Left lobe of liver (tissue), 2 donors: ENCODE measurements at regions not wholly inside any gene's neighbourhood (a gene's known extent, or its start where the extent isn't known, plus 50 kb on each side); places are given as distances from the start of the nearest gene placed in this dataset.
"Not testable (repeated sequence)": the region's sequence is repeated elsewhere in the genome, so short reads cannot be mapped to it uniquely, and the experiment has no call there.

Experiments used
- ATAC-seq: fragments of 200-7000 bp; cut with Tn5 transposase; one replicate; pipeline ENCODE4 v1.9.1; 2020; ENCODE audit warnings: mild to moderate bottlenecking, moderate library complexity
- DNase-seq: peaks from one replicate; pipeline ENCODE4 v3.0.0-alpha.2; 2020; ENCODE audit warnings: low spot score
- donor health status: DM: no; HTN: no; CAD: no; lungs with moderate emphysema.
- donor health status: DM: no; HTN: yes; CAD: no.

DNA sequence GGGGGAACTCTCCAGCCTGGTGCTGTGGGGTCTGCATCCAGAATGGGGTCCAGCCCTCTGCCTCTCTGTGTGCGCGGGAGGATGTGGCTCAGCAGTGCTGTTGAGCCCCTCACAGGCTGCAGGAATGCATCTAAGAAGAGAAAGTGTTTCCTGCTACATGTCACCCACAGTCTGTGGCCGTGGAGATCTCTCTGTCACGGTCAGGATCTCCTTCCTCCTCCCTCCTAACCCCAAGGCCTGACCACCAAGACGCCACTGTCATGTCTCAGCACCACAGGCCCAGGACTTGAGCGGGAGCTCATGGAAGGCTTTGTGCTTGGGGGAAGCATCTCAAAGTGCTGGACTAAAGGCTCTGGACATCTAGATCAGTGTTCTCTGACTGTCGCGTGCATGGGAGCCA lies 90.1 kb downstream of the SREK1 start:
- ATAC-seq: no peak
- DNase-seq: no peak

DNA sequence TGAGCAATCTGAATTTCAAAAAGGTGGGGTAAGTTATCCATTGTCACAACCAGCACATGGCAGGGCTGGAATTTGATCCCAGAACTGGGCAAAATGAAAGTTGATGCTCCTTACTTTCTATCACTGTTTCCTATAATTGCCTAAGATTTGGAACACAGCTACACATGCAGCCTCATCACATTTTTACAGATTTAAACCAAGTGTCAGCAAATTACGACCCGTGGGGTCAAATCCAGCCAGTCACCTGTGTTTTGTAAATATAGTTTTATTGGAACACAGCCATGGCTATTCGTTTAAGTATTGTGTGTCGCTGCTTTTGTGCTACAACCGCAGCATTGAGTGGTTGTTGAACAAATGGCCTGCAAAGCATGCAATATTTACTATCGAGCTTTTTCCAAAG lies 94.3 kb downstream of the SREK1 start:
- DNase-seq (no peak), ATAC-seq (no peak)

DNA sequence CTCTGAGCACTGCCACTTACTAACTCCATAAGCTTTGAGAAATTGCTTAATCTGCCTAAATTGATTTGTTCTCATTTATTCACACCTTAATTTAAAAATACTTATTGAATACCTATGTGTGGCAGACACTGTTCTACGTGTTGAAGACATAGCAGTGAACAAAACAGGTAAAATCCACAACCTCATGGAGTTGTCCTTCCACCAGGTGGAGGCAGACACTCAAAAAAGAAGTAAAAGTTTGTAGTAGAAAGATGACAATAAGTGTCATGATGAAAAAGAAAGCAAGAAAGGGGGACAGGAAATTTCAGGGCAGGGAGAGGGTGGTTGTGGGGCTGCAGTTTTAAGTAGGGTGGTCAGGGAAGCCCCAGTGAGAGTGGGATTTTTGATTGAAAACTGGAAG lies 94.9 kb downstream of the SREK1 start:
- DNase-seq (no peak), ATAC-seq (no peak)

DNA sequence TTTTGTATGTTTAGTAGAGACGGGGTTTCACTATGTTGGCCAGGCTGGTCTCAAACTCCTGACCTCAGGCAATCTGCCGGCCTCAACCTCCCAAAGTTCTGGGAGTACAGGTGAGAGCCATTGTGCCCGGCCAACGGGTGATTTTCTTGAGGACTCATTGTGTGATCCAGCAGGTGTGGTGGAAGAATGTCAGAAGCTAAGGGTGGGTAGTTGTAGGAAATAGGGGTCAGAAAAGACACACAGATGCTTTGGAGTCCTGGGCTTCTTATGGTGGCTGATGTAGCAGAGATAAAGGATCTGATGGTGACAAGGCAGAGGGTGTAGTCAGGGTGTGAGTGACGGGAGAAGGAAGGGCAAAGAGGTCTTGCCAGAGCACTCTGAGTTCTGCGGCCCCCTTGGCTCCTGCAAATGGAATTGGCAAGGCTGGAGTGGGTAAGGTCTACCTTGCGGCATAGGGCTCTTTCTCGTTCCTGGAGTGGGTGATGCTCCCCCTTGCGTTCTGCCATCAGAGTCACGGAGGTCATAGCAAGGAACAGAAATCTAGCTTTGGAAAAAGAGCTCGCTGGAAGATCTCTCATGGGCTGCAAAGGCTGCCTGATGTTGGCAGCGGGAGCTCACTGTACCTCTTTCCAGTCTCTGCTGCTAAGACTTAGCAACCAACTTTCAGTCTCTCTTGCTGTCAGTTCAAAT lies 97.2 kb downstream of the SREK1 start:
- ATAC-seq (no peak), DNase-seq (no peak)

DNA sequence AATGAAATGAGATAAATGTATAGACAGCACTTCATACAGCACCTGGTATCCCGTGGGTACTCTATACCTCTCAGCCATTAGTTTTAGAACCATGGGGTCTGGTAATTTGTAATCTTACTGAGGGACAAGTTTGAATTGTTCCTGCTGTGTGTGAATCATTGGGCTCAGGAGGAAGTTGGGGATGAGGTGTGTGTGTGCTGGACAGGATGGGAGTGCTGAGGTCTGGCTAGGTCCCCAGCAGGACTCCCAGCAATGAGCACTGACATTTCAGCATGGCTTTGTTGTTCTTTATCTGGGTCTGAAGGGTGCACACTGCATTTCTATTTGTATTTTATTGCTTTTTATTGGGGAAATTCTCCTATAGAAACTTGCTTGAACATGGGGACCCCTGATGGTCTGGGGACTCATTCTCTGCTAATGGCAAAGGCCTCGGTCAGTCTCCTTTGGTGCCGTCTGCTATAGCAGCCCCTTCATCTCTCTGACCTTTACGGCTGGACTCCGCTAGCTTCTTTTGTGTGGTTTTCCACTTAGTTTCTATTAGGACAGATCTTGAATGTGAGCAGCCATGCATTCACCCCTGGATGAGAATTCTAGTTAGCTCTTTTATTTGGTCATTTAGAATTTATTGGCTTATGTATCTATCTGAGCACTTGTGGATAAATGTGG lies 98.1 kb downstream of the SREK1 start:
- ATAC-seq (no peak), DNase-seq (no peak)

DNA sequence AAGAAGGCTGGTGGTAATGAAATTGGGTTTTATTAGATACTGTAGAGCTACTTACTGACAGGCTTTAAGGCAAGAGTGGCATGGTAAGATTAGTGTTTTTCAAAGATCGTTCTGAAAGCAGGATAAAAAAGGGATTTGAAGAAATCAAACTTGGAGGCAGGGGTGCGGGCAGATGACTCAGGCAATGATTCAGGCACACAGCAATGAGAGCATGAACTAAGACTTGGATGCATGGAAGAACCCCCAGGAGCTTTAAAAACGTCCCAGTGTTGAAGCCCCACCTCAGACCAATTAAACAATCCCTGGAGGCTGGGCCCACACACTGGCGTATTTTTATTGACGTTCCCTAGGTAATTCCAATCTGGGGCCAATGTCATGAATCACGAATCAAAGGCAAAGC lies 102.5 kb downstream of the SREK1 start:
- DNase-seq: no peak
- ATAC-seq: no peak

DNA sequence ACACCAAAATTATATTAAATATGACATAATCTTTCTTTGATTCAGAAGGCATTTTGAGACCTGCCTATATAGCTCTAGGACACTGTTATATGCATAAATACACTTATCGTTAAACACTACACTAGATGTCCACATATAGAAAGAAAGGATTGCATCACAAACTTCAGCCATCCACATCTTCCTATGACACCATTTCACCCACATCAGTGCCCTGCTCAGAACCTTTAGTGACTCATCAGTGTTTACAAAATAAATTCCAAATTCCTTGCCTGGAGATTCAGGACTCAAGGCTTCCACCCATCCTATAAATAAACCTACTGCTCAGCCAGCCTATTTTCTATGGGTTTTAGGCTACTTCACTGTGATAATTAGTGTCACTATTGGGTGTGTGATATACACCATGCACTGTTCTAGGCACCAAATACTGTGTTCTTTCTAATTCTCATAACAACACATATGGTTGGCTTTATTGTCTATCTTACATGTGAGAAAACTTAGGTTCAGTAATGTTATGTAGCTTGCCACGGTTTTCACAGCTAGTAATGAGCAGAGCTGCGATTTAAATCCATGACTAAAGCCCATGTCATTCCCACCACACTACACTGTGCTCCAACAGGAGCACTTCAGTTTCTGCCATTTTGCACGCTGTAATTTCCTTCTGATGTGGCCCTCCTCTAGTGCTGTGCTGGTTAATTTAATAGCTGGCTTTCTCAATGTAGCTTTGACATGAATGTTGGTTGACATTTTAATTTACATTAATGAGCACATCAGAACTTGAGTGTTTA lies 103.3 kb downstream of the SREK1 start:
- DNase-seq (no peak), ATAC-seq (no peak)

DNA sequence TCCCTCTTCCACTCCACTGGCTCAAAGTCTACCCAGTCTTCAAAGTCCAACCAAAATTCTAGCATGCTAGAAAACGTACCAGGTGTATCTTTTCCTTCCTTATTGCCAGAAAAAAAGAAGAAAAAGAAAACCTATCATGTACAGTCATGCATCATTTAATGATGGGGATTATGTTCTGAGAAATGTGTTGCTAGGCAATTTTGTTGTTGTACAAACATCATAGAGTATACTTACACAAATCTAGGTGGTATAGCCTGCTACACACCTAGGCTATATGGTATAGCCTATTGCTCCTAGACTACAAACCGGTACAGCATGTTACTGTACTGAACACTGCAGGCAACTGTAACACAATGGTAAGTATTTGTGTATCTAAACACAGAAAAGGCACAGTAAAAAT lies 104.8 kb downstream of the SREK1 start:
- no peak for ATAC-seq
- DNase-seq: no peak

DNA sequence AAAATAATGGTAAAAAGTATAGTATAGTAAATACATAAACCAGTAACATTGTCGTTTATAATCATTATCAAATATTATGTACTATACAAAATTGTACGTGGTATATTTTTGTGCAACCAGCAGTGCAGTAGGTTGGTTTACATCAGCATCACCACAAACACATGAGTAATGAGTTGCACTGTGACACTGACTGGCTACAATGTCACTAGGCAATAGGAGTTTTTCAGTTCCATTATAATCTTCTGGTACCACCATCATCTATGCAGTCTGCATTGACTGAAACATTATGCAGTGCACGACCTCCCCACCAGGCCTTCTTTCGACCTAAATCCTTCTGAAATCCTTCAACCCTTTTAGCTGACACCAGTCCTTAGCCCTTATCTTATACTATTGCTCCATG lies 105.8 kb downstream of the SREK1 start:
- no peak for DNase-seq
- no peak for ATAC-seq

DNA sequence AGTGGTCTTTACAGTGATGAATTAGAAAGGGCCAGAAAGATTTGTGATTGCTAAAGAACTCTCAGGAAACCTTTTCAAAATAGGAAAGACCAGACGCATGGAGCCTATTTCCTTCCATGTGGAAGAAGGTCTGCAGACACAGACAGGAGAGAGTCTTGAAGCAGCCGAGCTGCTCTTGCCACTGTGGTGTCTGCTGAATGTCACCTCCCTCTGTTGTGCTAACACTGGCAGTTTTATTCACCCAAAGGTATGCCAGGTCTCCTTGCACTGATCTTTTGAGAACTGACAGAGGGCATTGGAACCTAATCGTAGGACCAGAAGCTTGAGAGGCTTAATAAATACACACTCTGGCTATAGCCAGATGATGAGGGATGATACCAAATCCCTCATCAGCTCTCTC lies 108.7 kb downstream of the SREK1 start:
- ATAC-seq (no peak), DNase-seq (no peak)

DNA sequence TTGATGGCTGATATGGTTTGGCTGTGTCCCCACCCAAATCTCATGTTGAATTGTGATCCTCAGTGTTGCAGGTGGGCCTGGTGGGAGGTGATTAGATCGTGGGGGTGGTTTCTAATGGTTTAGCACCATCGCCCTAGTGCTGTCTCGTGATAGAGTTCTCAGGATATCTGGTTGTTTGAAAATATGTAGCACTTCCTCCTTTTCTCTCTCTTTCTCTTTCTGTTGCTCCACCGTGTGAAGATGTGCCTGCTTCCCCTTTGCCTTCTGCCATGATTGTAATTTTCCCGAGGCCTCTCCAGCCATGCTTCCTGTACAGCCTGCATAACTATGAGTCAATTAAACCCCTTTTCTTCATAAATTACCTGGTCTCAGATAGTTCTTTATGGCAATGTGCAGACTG lies 111.6 kb downstream of the SREK1 start:
- ATAC-seq: no peak
- no peak for DNase-seq

DNA sequence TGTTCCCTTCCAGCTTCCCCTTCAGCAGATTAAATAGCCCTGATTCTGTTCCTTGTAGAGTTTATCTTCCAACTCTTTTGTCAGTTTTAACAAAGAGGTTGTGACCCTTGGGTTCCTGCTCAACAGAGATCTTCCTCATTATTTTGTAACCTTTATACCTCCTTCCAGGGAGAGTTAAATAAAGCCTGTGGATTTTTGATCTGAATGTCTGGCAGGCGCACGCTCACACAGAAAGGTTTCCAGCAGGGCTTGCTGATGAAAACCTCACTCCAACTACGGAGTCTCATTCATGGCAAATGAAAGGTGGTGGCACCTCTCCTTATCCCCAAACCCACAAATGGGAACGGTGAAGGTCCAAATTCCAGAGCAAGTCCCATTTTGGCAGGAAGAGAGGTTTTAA lies 129.0 kb downstream of the SREK1 start:
- DNase-seq: no peak
- peak; percentile 13 for ATAC-seq

DNA sequence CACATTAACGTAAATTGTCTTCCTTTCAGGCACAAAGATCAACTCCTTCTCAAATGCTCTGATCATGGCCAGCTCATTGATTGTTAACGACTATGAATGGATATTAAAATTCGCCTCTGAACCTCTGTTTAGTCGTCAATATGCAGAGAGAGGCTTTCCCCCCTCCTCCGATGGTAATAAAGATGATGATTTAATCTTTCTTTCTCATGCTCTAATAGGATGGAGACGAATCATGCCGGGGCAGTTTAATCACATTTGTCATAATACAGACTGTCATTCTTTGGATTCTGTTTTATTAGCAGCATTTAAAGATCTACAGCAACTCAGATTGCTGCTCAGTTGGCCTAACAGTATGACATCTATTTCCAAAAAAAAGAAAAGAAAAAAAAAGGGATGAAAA lies 132.9 kb downstream of the SREK1 start:
- ATAC-seq (no peak), DNase-seq (no peak)

DNA sequence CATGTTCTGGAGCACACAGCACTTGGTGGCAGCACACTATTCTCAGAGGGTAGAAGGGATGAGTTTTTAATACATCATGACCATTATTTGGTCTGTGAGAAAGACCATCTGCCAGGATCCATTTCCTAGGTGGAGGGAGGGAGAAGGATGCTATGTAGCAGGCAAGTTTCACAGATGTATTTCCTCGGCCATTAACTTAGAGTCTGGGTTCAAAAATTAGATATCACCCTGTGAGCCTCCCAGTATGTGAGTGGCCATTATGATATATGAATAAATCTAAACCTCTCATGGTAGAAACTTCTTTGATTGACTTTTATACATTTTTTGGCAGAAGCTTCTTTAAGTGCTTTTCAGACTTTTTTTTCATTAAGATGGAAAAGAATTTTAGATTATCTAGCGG lies 133.9 kb downstream of the SREK1 start:
- ATAC-seq (no peak), DNase-seq (no peak)

DNA sequence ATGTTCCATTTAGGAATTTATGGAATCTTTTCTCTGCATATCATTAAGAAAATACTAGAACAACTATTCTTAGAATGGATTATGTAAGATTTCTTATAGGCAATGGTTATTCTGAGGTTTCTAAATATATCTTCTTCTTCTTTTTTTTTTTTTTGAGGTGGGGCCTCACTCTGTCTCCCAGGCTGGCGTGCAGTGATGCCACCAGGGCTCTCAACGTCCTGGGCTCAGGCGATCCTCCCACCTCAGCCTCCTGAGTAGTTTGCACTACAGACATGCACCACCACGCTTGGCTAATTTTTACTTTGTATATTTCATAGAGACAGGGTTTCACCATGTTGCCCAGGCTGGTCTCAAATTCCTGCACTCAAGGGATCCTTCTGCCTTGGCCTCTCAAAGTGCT lies 137.2 kb downstream of the SREK1 start:
- no peak for ATAC-seq

DNA sequence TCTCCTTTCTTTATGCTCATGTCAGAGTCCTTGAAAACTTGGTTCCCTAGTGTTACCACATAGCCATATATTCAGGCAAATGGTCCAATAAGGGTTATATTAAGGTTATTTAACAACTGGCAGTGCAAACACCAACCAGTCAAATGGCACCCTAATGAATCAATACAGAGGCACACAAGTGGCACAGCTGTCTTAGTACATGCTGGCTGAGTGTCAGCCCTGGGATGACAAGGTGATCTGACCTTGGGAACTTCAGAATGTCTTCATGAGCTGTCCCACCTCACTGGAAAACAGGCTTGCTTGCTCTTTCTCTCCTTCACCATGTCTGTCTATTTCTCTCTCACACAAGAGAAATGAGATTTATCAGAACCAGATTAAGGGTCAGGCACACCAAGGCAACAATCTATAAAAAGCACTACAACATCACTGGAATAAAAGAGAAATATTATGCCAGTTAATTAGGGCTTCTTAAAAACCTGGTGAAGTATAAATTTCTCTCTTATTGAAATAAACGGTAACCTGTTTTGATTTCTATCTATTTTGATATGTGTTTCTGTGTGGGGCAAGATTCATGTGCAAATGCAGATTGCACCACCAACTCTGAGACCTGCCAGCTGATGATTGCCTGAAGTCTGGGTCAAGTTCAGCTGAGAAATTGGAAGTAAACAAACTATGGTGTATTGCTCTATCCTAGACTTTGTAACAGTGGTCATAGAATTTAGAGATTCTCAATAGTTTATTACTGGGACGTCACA lies 140.7 kb downstream of the SREK1 start:
- ATAC-seq: peak; percentile 91

More for the DNA sequence above, 137.2 kb downstream of the SREK1 start:
- no peak for DNase-seq

DNA sequence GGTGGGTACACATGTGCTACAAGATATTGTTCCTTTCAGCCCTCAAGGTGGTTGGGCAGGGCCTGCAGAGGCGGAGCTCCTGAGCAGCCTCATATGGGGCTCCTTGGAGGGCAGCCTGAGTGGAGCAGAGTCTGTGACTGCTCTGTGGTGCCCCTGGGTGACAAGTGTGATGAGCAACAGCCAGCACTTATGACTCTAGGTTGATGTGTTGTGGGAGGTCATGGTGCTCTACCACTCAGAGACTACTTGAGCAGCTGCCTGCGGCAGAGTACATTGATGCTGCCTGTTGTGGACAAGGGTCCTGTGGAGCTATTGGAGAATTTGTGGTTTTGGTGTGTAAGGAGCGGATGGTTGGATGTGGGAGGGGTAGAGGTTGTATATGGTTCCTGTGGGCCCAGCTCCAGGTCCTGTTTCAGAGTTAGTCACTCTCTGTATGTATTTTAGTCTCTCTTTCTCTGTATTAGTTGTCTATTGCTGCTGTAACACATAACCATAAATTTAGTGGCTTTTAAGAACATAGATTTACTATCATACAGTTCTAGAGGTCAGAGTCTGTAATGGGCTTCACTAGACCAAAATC lies 141.3 kb downstream of the SREK1 start:
- no peak for DNase-seq
- ATAC-seq: no peak

More for the DNA sequence above, 140.7 kb downstream of the SREK1 start:
- DNase-seq: peak; percentile 54

DNA sequence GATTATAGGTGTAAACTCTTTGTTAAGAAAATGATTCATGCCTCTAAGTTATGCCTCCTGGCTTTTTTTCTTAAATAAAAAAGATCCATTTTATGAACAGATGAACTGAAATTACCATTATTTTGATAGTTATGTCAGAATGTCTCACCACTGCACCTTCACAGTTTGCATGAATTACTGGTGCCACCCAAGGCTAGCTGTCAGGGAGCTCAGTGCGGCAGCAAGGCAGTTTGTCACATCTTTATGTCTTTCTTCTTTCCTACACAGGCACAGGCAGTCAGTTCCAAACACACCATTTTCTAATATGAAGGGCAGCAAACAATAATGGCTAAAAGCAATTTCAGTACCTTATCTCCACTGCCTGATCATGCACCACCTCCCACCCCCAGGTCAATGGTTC lies 147.7 kb downstream of the SREK1 start:
- DNase-seq: no peak
- ATAC-seq: no peak

DNA sequence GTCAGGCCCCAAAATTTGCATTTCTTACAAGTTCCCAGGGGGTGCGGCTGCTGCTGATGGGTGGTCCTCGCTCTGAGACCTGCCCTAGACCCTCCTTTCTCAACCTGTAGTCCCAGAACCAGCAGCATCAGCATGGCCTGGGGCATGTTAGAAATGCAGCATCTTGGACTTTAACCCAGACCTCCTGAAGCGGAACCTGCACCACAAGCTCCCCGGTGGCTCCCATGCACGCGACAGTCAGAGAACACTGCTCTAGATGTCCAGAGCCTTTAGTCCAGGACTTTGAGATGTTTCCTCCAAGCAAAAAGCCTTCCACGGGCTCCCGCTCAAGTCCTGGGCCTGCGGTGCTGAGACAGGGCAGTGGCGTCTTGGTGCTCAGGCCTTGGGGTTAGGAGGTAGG lies 149.8 kb downstream of the SREK1 start:
- ATAC-seq, DNase-seq: not testable (repeated sequence)

DNA sequence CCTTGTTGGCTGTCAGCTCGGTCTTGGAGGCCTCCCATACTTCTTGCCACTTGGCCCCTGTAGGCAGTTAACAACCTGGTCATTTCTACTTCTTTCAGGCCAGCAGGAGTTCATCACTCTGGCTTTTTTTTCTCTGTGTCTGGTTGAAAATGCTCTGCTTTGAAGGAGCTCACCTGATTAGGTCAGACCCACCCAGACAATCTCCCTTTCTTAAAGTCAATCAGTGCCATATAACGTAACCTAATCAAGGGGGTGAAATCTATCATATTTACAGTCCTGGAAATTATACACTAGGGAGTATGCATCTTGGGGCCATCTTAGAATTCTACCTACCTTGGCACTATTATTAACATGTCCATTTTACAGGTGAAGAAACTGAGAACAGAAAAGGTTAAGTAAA lies 155.4 kb downstream of the SREK1 start:
- DNase-seq (no peak), ATAC-seq (no peak)

DNA sequence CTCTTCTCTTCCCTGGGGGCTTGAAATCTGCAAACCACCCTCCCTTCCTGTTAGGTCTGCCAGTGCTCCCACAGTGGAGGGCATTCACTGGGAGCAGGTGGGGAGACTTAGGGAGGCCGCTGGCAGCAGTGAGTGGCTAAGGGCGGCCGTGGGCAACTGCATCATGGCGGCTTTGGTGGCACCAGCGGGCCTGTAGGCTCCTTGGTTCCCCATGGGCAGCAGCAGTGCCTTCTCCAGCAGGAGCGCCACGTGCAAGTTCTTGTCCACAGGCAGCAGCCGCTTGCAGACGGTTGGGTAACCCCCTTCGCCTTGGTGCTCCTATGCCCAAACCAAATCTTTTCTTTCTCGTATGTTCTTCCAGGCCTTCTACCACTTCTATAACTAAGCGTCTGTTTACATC lies 158.2 kb downstream of the SREK1 start:
- DNase-seq: no peak
- ATAC-seq: no peak
